ENCODE measurements at regions not wholly inside any gene's neighbourhood (a gene's known extent, or its start where the extent isn't known, plus 50 kb on each side); places are given as distances from the start of the nearest gene placed in this dataset.

- Histone ChIP-seq H4K5ac (ENCODE audit: insufficient read length, low read depth, low read length) (no peak overlapping the region), H3K18ac (ENCODE audit: extremely low read depth, low read length) (no peak overlapping the region), H3K4me1 (replicated peaks in 1 of 4; ENCODE audit: control insufficient read depth in 3 of 4, insufficient read depth in 4 of 4, low read length in 3 of 4) (no peaks in the 10 kb centered on the region), H3K4me3 (ENCODE audit: extremely low read depth in 1 of 4, insufficient read depth in 2 of 4, low read depth in 3 of 4, low read length in 4 of 4) (no peak overlapping the region), H2AFZ (ENCODE audit: low read length) (no peak overlapping the region), H3K23ac (ENCODE audit: insufficient read length) (no peak overlapping the region), H3K14ac (ENCODE audit: insufficient read length) (no peak overlapping the region), H3K79me2 (ENCODE audit: control insufficient read depth in 1 of 2, insufficient read depth in 2 of 2, low read length in 2 of 2) (no peaks in the 10 kb centered on the region), H4K91ac (replicated peaks; ENCODE audit: insufficient read length, low read length) (no peak overlapping the region), H2BK12ac (ENCODE audit: low read depth, low read length) (no peak overlapping the region), H3K36me3 (ENCODE audit: control insufficient read depth in 2 of 4, insufficient read depth in 4 of 4, low read length in 3 of 4) (no peaks in the 10 kb centered on the region; a peak in 1 of 8 replicates), H3K4me2 (ENCODE audit: insufficient read depth in 1 of 2, low read depth in 2 of 2, low read length in 2 of 2) (no peak overlapping the region), H2BK120ac (replicated peaks; ENCODE audit: low read depth, low read length) (no peak overlapping the region), H3K4ac (replicated peaks; ENCODE audit: insufficient read length, low read depth, low read length) (no peak overlapping the region), H2BK5ac (ENCODE audit: low read depth, low read length) (no peak overlapping the region), H4K8ac (ENCODE audit: extremely low read depth, insufficient read depth, low read length) (no peak overlapping the region), H3K27me3 (replicated peaks in 1 of 4; ENCODE audit: control insufficient read depth in 3 of 4, extremely low read depth in 1 of 4, insufficient read depth in 3 of 4, low read length in 3 of 4) (no peaks in the 10 kb centered on the region), H3K79me1 (ENCODE audit: low read depth, low read length) (no peaks in the 10 kb centered on the region), H3K27ac (ENCODE audit: low read depth, low read length) (no peak overlapping the region), H2AK5ac (ENCODE audit: low read depth, low read length) (no peak overlapping the region), H3K56ac (replicated peaks; ENCODE audit: insufficient read length, low read depth, low read length) (no peak overlapping the region), H4K20me1 (replicated peaks in 1 of 2; ENCODE audit: control insufficient read depth in 1 of 2, insufficient read depth in 2 of 2, low read length in 2 of 2) (no peaks in the 10 kb centered on the region), H3K23me2 (ENCODE audit: low read depth, low read length) (no peaks in the 10 kb centered on the region), H3K9ac (replicated peaks in 1 of 4; ENCODE audit: extremely low read depth in 1 of 4, low read depth in 3 of 4, low read length in 3 of 4) (no peak overlapping the region), H2BK20ac (ENCODE audit: low read length) (no peak overlapping the region), H3K9me3 (ENCODE audit: insufficient read depth in 2 of 2, low read depth in 1 of 2, low read length in 1 of 2) (peaks cover 0 to 4% of the 10 kb centered on the region in 2 experiments; a peak in 2 of 4 replicates), H2BK15ac (ENCODE audit: low read length) (no peak overlapping the region)
- POLR2A ChIA-PET (ENCODE audit: partially characterized antibody), result interaction anchor here (0.6 kb wide), 1 partner anchor 1574 kb away, joined by 3 read pairs; no protein-coding TSS in a partner anchor
- TF ChIP-seq HDAC6 (IDR thresholded peaks at IDR 0.05; ENCODE audit: low read depth, low read length) (no peak), E2F6 (IDR thresholded peaks at IDR 0.05) (no peak), USF2 (IDR thresholded peaks at IDR 0.05; ENCODE audit: low read length) (no peak), CTBP2 (IDR thresholded peaks at IDR 0.05; ENCODE audit: borderline replicate concordance, insufficient read depth, insufficient read length, low read length) (no peak), CEBPB (IDR thresholded peaks at IDR 0.05; ENCODE audit: low read depth, low read length) (no peak), KDM5A (IDR thresholded peaks at IDR 0.05; ENCODE audit: low read length) (no peak), TAF1 (IDR thresholded peaks at IDR 0.05; ENCODE audit: low read depth, low read length) (no peak), MAX (IDR thresholded peaks at IDR 0.05) (no peak), POLR2A (IDR thresholded peaks at IDR 0.05; ENCODE audit: control extremely low read depth in 1 of 2, low read depth in 2 of 2, low read length in 2 of 2) (no peak)
- no peak for FAIRE-seq
- 81% methylated on average over 1 of the region's 1 CpG; no CpG with 5 or more reads in 1 of the 2 experiments for WGBS, 2 experiments (ENCODE audit: extremely low coverage in 1 of 2, insufficient coverage in 1 of 2, insufficient read length in 1 of 2, insufficient replicate concordance in 2 of 2, low coverage in 1 of 2, low lambda C conversion rate in 2 of 2, missing lambda C conversion rate in 1 of 2)
- no peak for DNase-seq (ENCODE audit: low read depth in 1 of 2, low spot score in 2 of 2)
- CTCF ChIA-PET (ENCODE audit: partially characterized antibody), result no interaction called here
Observed at GRCh38 chr2:66153941-66154340, 281.0 kb upstream of the MEIS1 start.
